ENCODE measurements at regions not wholly inside any gene's neighbourhood (a gene's known extent, or its start where the extent isn't known, plus 50 kb on each side); places are given as distances from the start of the nearest gene placed in this dataset.
"Not testable (repeated sequence)": the region's sequence is repeated elsewhere in the genome, so short reads cannot be mapped to it uniquely, and the experiment has no call there.

- H3K27me3 ChIP-seq (replicated peaks; ENCODE audit: insufficient read depth, low read depth, low read length, poor library complexity); H3K36me3 ChIP-seq (ENCODE audit: insufficient read depth, low read length, poor library complexity, severe bottlenecking); CTCF ChIA-PET; H3K27ac ChIP-seq (ENCODE audit: low read depth, low read length, poor library complexity, severe bottlenecking); POLR2A ChIA-PET (ENCODE audit: low non-redundant PET); BruUV-seq (replicated peaks); H3K4me1 ChIP-seq (ENCODE audit: insufficient read depth, low read length, poor library complexity, severe bottlenecking); H3K4me3 ChIP-seq (ENCODE audit: low read depth, low read length, poor library complexity, severe bottlenecking); DNase-seq (ENCODE audit: low spot score); H3K9me3 ChIP-seq (ENCODE audit: low read depth, low read length, poor library complexity, severe bottlenecking): not testable (repeated sequence)
- intact Hi-C loops (cut with micrococcal nuclease; ENCODE audit: unreplicated experiment): loop anchor here (5.0 kb wide), 1 partner anchor 508 kb away; no protein-coding TSS in a partner anchor
Measured at GRCh38 chr3:192968901-192969300, 51.2 kb upstream of the MB21D2 start.

DNA sequence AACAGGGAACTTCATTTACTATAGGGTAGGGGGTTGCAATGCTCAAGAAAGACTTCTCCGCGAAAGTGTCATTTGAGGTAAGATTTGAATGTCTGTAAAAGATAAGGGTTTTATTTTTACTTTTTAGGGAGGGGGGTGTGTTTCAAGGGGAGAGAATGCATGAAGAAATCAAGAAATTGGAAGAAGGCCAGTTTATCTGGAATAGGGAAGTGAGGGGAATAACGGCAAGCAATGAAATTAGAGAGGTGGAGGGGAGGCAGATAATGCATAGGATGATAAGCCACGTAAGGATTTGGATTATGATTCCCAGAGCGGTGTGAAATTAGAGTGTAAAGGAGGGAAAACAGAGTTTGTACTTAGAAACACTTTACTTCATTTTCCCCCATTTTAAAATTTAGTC, 63.0 kb upstream of the MB21D2 start:
- TF ChIP-seq, protein P1, sequence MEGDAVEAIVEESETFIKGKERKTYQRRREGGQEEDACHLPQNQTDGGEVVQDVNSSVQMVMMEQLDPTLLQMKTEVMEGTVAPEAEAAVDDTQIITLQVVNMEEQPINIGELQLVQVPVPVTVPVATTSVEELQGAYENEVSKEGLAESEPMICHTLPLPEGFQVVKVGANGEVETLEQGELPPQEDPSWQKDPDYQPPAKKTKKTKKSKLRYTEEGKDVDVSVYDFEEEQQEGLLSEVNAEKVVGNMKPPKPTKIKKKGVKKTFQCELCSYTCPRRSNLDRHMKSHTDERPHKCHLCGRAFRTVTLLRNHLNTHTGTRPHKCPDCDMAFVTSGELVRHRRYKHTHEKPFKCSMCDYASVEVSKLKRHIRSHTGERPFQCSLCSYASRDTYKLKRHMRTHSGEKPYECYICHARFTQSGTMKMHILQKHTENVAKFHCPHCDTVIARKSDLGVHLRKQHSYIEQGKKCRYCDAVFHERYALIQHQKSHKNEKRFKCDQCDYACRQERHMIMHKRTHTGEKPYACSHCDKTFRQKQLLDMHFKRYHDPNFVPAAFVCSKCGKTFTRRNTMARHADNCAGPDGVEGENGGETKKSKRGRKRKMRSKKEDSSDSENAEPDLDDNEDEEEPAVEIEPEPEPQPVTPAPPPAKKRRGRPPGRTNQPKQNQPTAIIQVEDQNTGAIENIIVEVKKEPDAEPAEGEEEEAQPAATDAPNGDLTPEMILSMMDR (conservative IDR thresholded peaks at IDR 0.05; ENCODE audit: low read depth, low read length): no peak
- TF ChIP-seq EZH2 (IDR thresholded peaks at IDR 0.05; ENCODE audit: borderline replicate concordance, low read depth, low read length, poor library complexity, severe bottlenecking): no peak
- CTCF ChIA-PET: no interaction called here

GRCh38 chr3:192986379-192986778, 68.7 kb upstream of the MB21D2 start:
- no peak for DNase-seq (ENCODE audit: low spot score)
- POLR2A ChIA-PET (ENCODE audit: low non-redundant PET): interaction anchor here (0.6 to 0.7 kb wide), 2 partner anchors 119 to 518 kb away, joined by 3 to 4 read pairs; no protein-coding TSS in a partner anchor
- Histone ChIP-seq H3K27me3 (replicated peaks; ENCODE audit: insufficient read depth, low read depth, low read length, poor library complexity) (no peaks in the 10 kb centered on the region), H3K36me3 (ENCODE audit: insufficient read depth, low read length, poor library complexity, severe bottlenecking) (no peaks in the 10 kb centered on the region), H3K27ac (ENCODE audit: low read depth, low read length, poor library complexity, severe bottlenecking) (no peak overlapping the region), H3K4me3 (ENCODE audit: low read depth, low read length, poor library complexity, severe bottlenecking) (no peak overlapping the region), H3K4me1 (ENCODE audit: insufficient read depth, low read length, poor library complexity, severe bottlenecking) (no peaks in the 10 kb centered on the region), H3K9me3 (ENCODE audit: low read depth, low read length, poor library complexity, severe bottlenecking) (no peaks in the 10 kb centered on the region)
- TF ChIP-seq EZH2 (IDR thresholded peaks at IDR 0.05; ENCODE audit: borderline replicate concordance, low read depth, low read length, poor library complexity, severe bottlenecking): no peak
- TF ChIP-seq, protein P1 (conservative IDR thresholded peaks at IDR 0.05; ENCODE audit: low read depth, low read length): no peak
- CTCF ChIA-PET: no interaction called here
- BruUV-seq (replicated peaks): no TSS peak
- intact Hi-C loops (cut with micrococcal nuclease; ENCODE audit: unreplicated experiment): no loop called here

More for the DNA sequence above, 63.0 kb upstream of the MB21D2 start:
- POLR2A ChIA-PET (ENCODE audit: low non-redundant PET): no interaction called here
- Histone ChIP-seq H3K4me3 (ENCODE audit: low read depth, low read length, poor library complexity, severe bottlenecking) (no peak overlapping the region), H3K36me3 (ENCODE audit: insufficient read depth, low read length, poor library complexity, severe bottlenecking) (no peaks in the 10 kb centered on the region), H3K27me3 (replicated peaks; ENCODE audit: insufficient read depth, low read depth, low read length, poor library complexity) (no peaks in the 10 kb centered on the region), H3K27ac (ENCODE audit: low read depth, low read length, poor library complexity, severe bottlenecking) (no peak overlapping the region), H3K9me3 (ENCODE audit: low read depth, low read length, poor library complexity, severe bottlenecking) (no peaks in the 10 kb centered on the region), H3K4me1 (ENCODE audit: insufficient read depth, low read length, poor library complexity, severe bottlenecking) (no peaks in the 10 kb centered on the region)
- DNase-seq (ENCODE audit: low spot score): no peak
- intact Hi-C loops (cut with micrococcal nuclease; ENCODE audit: unreplicated experiment): no loop called here
- no TSS peak for BruUV-seq (replicated peaks)

DNA sequence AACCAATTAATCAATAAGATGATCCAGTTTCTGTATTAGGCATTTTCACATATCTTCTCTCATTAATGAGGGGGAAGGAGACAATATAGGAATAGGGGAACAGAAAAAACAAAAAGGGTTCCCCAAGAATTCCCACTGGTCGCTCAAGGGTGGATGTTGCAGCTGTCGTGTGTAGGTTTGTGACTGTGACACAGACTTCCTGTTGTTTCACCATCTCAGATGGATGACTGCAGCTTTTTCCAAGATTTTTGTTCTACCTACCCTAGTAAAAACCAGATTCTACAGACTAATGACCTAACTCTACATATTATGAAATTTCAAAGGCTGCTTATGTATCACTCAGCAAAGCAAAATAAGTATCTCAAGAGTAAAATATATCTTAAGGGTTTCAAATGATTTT, 73.7 kb upstream of the MB21D2 start:
- Histone ChIP-seq H3K4me3 (ENCODE audit: low read depth, low read length, poor library complexity, severe bottlenecking) (no peak overlapping the region), H3K9me3 (ENCODE audit: low read depth, low read length, poor library complexity, severe bottlenecking) (no peaks in the 10 kb centered on the region), H3K27me3 (replicated peaks; ENCODE audit: insufficient read depth, low read depth, low read length, poor library complexity) (no peaks in the 10 kb centered on the region), H3K36me3 (ENCODE audit: insufficient read depth, low read length, poor library complexity, severe bottlenecking) (no peaks in the 10 kb centered on the region), H3K4me1 (ENCODE audit: insufficient read depth, low read length, poor library complexity, severe bottlenecking) (no peaks in the 10 kb centered on the region), H3K27ac (ENCODE audit: low read depth, low read length, poor library complexity, severe bottlenecking) (no peak overlapping the region)
- no peak for DNase-seq (ENCODE audit: low spot score)
- ChIA-PET POLR2A (ENCODE audit: low non-redundant PET) (no interaction called here), CTCF (no interaction called here)
- BruUV-seq (replicated peaks): no TSS peak
- TF ChIP-seq, protein P1 (conservative IDR thresholded peaks at IDR 0.05; ENCODE audit: low read depth, low read length): no peak
- no peak for TF ChIP-seq EZH2 (IDR thresholded peaks at IDR 0.05; ENCODE audit: borderline replicate concordance, low read depth, low read length, poor library complexity, severe bottlenecking)
- intact Hi-C loops (cut with micrococcal nuclease; ENCODE audit: unreplicated experiment): no loop called here

Measured in A673 (cell line).